SK-N-SH (cell line): ENCODE measurements at regions not wholly inside any gene's neighbourhood (a gene's known extent, or its start where the extent isn't known, plus 50 kb on each side); places are given as distances from the start of the nearest gene placed in this dataset.

ENCODE experiments used
- CTCF ChIP-seq: fragments of 200-600 bp; sonication (generic); IDR thresholded peaks from 2 replicates; pipeline ENCODE4 v1.6.1; 2017; ENCODE audit warnings: antibody characterized with exemption, mild to moderate bottlenecking, moderate library complexity
- POLR2AphosphoS5 ChIP-seq: IDR thresholded peaks from 2 replicates; pipeline ENCODE4 v1.6.1; 2012; ENCODE audit warnings: low read depth, low read length
- REST ChIP-seq: IDR thresholded peaks from 2 replicates; pipeline ENCODE4 v1.6.1; 2012; ENCODE audit warnings: mild to moderate bottlenecking, low read depth, low read length, moderate library complexity
- RXRA ChIP-seq: IDR thresholded peaks from 2 replicates; pipeline ENCODE4 v1.4.0; 2012; ENCODE audit warnings: low read depth, mild to moderate bottlenecking, borderline replicate concordance

- TF ChIP-seq POLR2AphosphoS5, result no peak
- TF ChIP-seq REST, result no peak
- no peak for TF ChIP-seq CTCF
- peak; percentile 79 for TF ChIP-seq RXRA
These were observed 492.3 kb downstream of the MRPL39 start for GRCh38 chr21:25115021-25115420.
